PC-9 (cell line): ENCODE measurements at regions not wholly inside any gene's neighbourhood (a gene's known extent, or its start where the extent isn't known, plus 50 kb on each side); places are given as distances from the start of the nearest gene placed in this dataset.

Experiments used
- BruUV-seq: library from RNA; stranded (reverse); fragments of 400-500 nt; replicated peaks from 2 replicates; lab custom pipeline; 2021; lab: Mats Ljungman, UMichigan
- CTCF ChIA-PET: fragments of 300-600 bp; sonication (Branson Sonifier 250); formaldehyde crosslinking; loops from one replicate; lab custom pipeline; 2022; ENCODE audit warnings: antibody characterized with exemption; lab: Charles Lee
- POLR2A ChIA-PET: fragments of 300-600 bp; sonication (Branson Sonifier 250); formaldehyde crosslinking; loops from one replicate; lab custom pipeline; 2022; ENCODE audit warnings: antibody characterized with exemption; ENCODE audit not compliant: unreplicated experiment; lab: Charles Lee
- DNase-seq, 2 experiments: peaks; one replicate each; pipeline versions ENCODE4 v3.0.0 to v3.0.0-alpha.2; 2015 to 2022; ENCODE audit warnings: mixed read lengths in 1 of 2
- H2AFZ ChIP-seq: fragments of 200-600 bp; sonication (generic); 2 replicates; pipeline ENCODE4 v1.8.1; 2017; ENCODE audit warnings: antibody characterized with exemption
- H3F3A ChIP-seq: fragments of 200-600 bp; sonication (generic); 2 replicates; pipeline ENCODE4 v1.8.1; 2017; ENCODE audit warnings: antibody characterized with exemption, mild to moderate bottlenecking, low read depth; ENCODE audit not compliant: insufficient read depth
- H3K27ac ChIP-seq: fragments of 200-600 bp; sonication (generic); 2 replicates; pipeline ENCODE4 v1.6.1; 2016; ENCODE audit warnings: mixed run types
- H3K27me3 ChIP-seq: fragments of 200-600 bp; sonication (generic); 2 replicates; pipeline ENCODE4 v1.6.1; 2016; ENCODE audit warnings: low read depth, mixed run types; ENCODE audit not compliant: insufficient read depth
- H3K36me3 ChIP-seq: fragments of 200-600 bp; sonication (generic); 2 replicates; pipeline ENCODE4 v1.6.1; 2016; ENCODE audit warnings: low read depth, mixed run types
- H3K4me1 ChIP-seq: fragments of 200-600 bp; sonication (generic); replicated peaks from 2 replicates; pipeline ENCODE4 v1.6.1; 2016; ENCODE audit warnings: mixed run types; ENCODE audit not compliant: insufficient read depth
- H3K4me2 ChIP-seq: fragments of 200-600 bp; sonication (generic); 2 replicates; pipeline ENCODE4 v1.6.1; 2017; ENCODE audit warnings: mixed run types
- H3K4me3 ChIP-seq: fragments of 200-600 bp; sonication (generic); 2 replicates; pipeline ENCODE4 v1.6.1; 2016; ENCODE audit warnings: mixed run types
- H3K79me2 ChIP-seq: fragments of 200-600 bp; sonication (generic); 2 replicates; pipeline ENCODE4 v1.6.1; 2017; ENCODE audit warnings: low read depth, mixed run types
- H3K9me2 ChIP-seq: fragments of 200-600 bp; sonication (generic); 2 replicates; pipeline ENCODE4 v1.8.1; 2017; ENCODE audit warnings: mild to moderate bottlenecking; ENCODE audit not compliant: insufficient read depth
- H3K9me3 ChIP-seq: fragments of 200-600 bp; sonication (generic); 2 replicates; pipeline ENCODE4 v1.8.1; 2016; ENCODE audit warnings: low read depth; ENCODE audit not compliant: insufficient read depth
- H4K20me1 ChIP-seq: fragments of 200-600 bp; sonication (generic); 2 replicates; pipeline ENCODE4 v1.8.1; 2017; ENCODE audit not compliant: insufficient read depth
- EZH2 ChIP-seq: fragments of 200-600 bp; sonication (generic); IDR thresholded peaks from 2 replicates; pipeline ENCODE4 v1.8.0; 2017; ENCODE audit warnings: antibody characterized with exemption, low read depth
- intact Hi-C: fragments of 100-400 bp; cut with micrococcal nuclease; formaldehyde crosslinking; loops from one replicate; pipeline ENCODE4 v1.10.0; 2022; ENCODE audit not compliant: unreplicated experiment
- TF ChIP-seq, protein P1 (sequence below): fragments of 200-600 bp; sonication (generic); conservative IDR thresholded peaks from 2 replicates; pipeline ENCODE4 v1.6.1; 2017; ENCODE audit warnings: mixed run types, antibody characterized with exemption, mild to moderate bottlenecking, moderate library complexity

DNA sequence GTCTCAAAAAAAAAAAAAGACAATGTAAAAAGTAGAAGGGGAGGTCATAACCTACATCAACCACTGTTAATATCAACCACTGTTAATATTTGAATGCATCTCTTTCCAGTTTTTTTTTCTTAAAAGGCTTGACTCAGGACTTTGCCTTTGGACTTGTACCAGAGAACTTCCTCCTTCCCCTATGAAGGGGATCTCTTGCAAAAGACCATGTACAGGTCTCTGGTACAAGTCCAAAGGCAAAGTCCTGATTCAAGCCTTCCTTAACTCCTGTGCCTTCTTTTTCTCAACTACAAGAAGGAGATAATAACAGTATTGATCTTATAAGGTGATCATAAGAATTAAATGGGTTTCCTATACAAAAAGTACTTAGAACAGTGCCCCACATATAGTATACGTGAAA is 563.5 kb downstream of the BUD13 start:
- H3K4me1 ChIP-seq = no peaks in the 10 kb centered on the region
- TF ChIP-seq, protein P1, sequence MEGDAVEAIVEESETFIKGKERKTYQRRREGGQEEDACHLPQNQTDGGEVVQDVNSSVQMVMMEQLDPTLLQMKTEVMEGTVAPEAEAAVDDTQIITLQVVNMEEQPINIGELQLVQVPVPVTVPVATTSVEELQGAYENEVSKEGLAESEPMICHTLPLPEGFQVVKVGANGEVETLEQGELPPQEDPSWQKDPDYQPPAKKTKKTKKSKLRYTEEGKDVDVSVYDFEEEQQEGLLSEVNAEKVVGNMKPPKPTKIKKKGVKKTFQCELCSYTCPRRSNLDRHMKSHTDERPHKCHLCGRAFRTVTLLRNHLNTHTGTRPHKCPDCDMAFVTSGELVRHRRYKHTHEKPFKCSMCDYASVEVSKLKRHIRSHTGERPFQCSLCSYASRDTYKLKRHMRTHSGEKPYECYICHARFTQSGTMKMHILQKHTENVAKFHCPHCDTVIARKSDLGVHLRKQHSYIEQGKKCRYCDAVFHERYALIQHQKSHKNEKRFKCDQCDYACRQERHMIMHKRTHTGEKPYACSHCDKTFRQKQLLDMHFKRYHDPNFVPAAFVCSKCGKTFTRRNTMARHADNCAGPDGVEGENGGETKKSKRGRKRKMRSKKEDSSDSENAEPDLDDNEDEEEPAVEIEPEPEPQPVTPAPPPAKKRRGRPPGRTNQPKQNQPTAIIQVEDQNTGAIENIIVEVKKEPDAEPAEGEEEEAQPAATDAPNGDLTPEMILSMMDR = no peak
- no peak for TF ChIP-seq EZH2
- no peak overlapping the region for H3K27ac ChIP-seq
- no peaks in the 10 kb centered on the region for H3K9me3 ChIP-seq
- no peaks in the 10 kb centered on the region for H3K9me2 ChIP-seq
- ChIA-PET POLR2A (no interaction called here), CTCF (no interaction called here)
- BruUV-seq = no TSS peak
- intact Hi-C loops = no loop called here
- no peak overlapping the region for H3K4me2 ChIP-seq
- no peaks in the 10 kb centered on the region for H3K79me2 ChIP-seq
- H3F3A ChIP-seq = no peaks in the 10 kb centered on the region
- DNase-seq = no peak
- no peaks in the 10 kb centered on the region for H3K36me3 ChIP-seq
- H4K20me1 ChIP-seq = no peaks in the 10 kb centered on the region; the same call in 1 of the 2 replicates
- peaks cover 89% of the 10 kb centered on the region for H3K27me3 ChIP-seq
- H2AFZ ChIP-seq = no peak overlapping the region
- H3K4me3 ChIP-seq = no peak overlapping the region

DNA sequence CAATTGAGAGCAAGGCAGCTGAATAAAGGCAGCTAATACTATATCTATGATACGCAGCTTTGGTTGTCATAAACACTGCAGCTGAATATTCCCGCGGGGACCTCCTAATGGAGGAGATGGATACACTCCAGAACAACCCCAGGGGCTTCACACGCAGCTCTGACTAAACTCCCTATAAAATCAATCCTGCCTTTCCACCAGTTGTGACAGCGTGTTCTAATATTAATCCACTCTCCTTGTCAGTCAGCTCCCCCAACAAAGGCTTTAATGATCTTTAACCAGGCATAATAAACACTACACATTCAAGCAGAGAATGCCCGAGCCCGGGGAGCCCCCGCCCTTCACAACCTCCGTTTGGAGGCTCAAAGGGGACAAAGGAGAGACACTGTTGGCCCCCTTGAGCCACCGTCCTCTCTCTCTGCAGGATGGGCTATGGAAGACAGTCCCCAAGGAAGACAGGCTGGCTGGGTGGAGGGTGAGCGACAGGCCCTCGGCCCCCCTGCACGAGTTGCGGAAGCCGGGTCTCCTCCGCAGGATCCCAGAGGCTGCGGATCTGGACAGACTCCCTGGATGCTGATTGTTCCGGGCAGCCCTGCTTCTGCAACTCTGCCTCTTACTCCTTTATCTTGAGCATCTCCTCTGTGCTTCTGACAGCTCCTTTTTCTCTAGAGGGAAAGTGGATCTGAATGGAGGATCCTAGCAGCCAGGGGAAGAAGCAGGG is 565.2 kb downstream of the BUD13 start:
- H3F3A ChIP-seq = no peaks in the 10 kb centered on the region
- no peak for DNase-seq

DNA sequence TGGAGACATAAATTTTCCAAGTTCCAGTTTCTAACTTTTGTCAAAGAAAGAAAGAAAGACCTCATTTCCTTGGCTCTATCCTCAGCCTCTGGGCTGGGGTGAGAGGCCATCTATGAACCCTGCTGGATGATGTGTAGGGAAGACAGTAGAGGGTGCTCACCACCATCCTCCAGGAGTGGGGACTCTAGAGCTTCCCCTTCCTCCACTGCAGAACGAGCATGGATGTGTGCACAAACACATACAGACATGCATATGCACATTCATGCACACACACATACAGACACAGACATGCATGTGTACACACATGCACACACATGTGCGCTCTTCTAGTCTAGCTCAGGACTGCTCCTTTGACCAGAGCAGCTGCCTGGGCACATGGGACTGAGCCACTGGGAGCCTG is 565.8 kb downstream of the BUD13 start:
- peaks cover 67% of the 10 kb centered on the region for H3K27me3 ChIP-seq
- no TSS peak for BruUV-seq
- H3K27ac ChIP-seq = no peak overlapping the region
- H3K79me2 ChIP-seq = no peaks in the 10 kb centered on the region
- H2AFZ ChIP-seq = no peak overlapping the region
- ChIA-PET CTCF (no interaction called here), POLR2A (no interaction called here)
- H3F3A ChIP-seq = no peaks in the 10 kb centered on the region
- no peaks in the 10 kb centered on the region; the same call in 1 of the 2 replicates for H4K20me1 ChIP-seq
- no peaks in the 10 kb centered on the region for H3K36me3 ChIP-seq
- no peaks in the 10 kb centered on the region for H3K4me1 ChIP-seq
- DNase-seq = no peak
- H3K9me3 ChIP-seq = no peaks in the 10 kb centered on the region
- TF ChIP-seq, protein P1 = no peak
- TF ChIP-seq EZH2 = no peak
- H3K4me3 ChIP-seq = no peak overlapping the region
- H3K9me2 ChIP-seq = no peaks in the 10 kb centered on the region
- H3K4me2 ChIP-seq = no peak overlapping the region
- intact Hi-C loops = no loop called here

More for the DNA sequence above, 565.2 kb downstream of the BUD13 start:
- no peaks in the 10 kb centered on the region; the same call in 1 of the 2 replicates for H4K20me1 ChIP-seq
- intact Hi-C loops = no loop called here
- no peaks in the 10 kb centered on the region for H3K79me2 ChIP-seq
- H3K36me3 ChIP-seq = no peaks in the 10 kb centered on the region
- no peak overlapping the region for H2AFZ ChIP-seq
- no peak overlapping the region for H3K4me3 ChIP-seq
- H3K27ac ChIP-seq = no peak overlapping the region
- no TSS peak for BruUV-seq
- H3K27me3 ChIP-seq = peaks cover 73% of the 10 kb centered on the region
- no peak overlapping the region for H3K4me2 ChIP-seq
- no peaks in the 10 kb centered on the region for H3K9me3 ChIP-seq
- H3K4me1 ChIP-seq = no peaks in the 10 kb centered on the region
- ChIA-PET CTCF (no interaction called here), POLR2A (no interaction called here)
- H3K9me2 ChIP-seq = no peaks in the 10 kb centered on the region
- TF ChIP-seq, protein P1 = no peak
- TF ChIP-seq EZH2 = no peak
